ENCODE measurements at regions not wholly inside any gene's neighbourhood (a gene's known extent, or its start where the extent isn't known, plus 50 kb on each side); places are given as distances from the start of the nearest gene placed in this dataset.

DNA sequence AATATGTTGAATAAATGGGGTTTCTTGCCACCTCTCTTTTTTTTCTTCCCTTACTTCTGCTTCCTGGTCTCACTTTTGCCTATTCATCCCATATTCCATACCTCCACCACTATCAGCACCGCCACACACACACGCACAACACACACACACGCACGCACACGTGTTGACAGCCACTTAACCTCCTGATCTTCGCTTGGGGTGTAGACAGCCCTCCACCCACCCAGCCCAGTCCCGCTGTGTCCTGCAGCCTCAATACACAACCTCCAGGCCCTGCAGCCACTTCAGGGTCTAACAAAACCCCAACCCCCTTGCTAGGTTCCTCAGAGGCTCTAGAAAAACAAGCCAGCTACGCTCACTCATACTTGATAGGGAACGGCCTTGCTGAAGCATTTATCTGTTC lies 72.3 kb downstream of the LINC00237 start:
- no peak overlapping the region for H3K9ac ChIP-seq
- H3K27ac ChIP-seq = no peak overlapping the region
- no peaks in the 10 kb centered on the region for H3K36me3 ChIP-seq
- no peaks in the 10 kb centered on the region for H3K27me3 ChIP-seq
- no peaks in the 10 kb centered on the region for H3K9me3 ChIP-seq (replicated peaks in 1 of 11)
- H3K4me2 ChIP-seq = no peak overlapping the region
- H4K20me1 ChIP-seq = no peaks in the 10 kb centered on the region
- no peak for TF ChIP-seq Cebpa-rat (IDR thresholded peaks at IDR 0.05)
- H3K4me1 ChIP-seq = no peaks in the 10 kb centered on the region
- H3K4me3 ChIP-seq = no peak overlapping the region

- no peaks in the 10 kb centered on the region for H4K20me1 ChIP-seq
- H3K9me3 ChIP-seq (replicated peaks in 1 of 11) = no peaks in the 10 kb centered on the region
- no peak overlapping the region for H3K4me3 ChIP-seq
- H3K27ac ChIP-seq = no peak overlapping the region
- TF ChIP-seq Cebpa-rat (IDR thresholded peaks at IDR 0.05) = no peak
- no peaks in the 10 kb centered on the region for H3K27me3 ChIP-seq
- no peaks in the 10 kb centered on the region for H3K36me3 ChIP-seq
- H3K4me1 ChIP-seq = no peaks in the 10 kb centered on the region
- no peak overlapping the region for H3K9ac ChIP-seq
- no peak overlapping the region for H3K4me2 ChIP-seq
Measured at GRCh38 chr20:21031666-21032065, 74.5 kb downstream of the LINC00237 start.

DNA sequence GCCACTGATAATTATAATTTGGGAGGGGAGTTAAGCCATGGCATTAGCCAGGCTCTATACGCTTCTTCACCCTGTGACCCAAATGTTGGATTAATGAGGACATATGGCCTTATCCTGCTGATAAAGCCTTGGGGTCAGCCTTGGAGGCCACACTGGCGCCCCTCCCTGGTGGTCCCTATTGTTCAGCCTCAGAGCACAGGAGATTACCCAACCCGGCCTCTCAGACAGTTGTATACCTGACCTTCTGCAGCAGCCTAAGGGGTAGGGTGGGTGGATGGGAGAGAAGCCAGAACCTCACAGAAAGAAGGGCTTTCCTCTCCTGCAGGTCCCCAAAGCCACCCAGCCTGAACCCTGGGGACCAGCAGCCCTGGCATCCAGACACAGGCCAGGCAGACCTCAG lies 76.8 kb downstream of the LINC00237 start:
- TF ChIP-seq Cebpa-rat (IDR thresholded peaks at IDR 0.05) = no peak
- no peaks in the 10 kb centered on the region for H3K27me3 ChIP-seq
- H3K9ac ChIP-seq = no peak overlapping the region
- H3K9me3 ChIP-seq (replicated peaks in 1 of 11) = no peaks in the 10 kb centered on the region
- H3K36me3 ChIP-seq = no peaks in the 10 kb centered on the region
- no peak overlapping the region for H3K27ac ChIP-seq
- no peaks in the 10 kb centered on the region for H4K20me1 ChIP-seq
- H3K4me3 ChIP-seq = no peak overlapping the region
- no peaks in the 10 kb centered on the region for H3K4me1 ChIP-seq
- no peak overlapping the region for H3K4me2 ChIP-seq

- no peaks in the 10 kb centered on the region for H3K36me3 ChIP-seq
- H3K4me2 ChIP-seq = no peak overlapping the region
- no peaks in the 10 kb centered on the region for H3K4me1 ChIP-seq
- H3K27me3 ChIP-seq = no peaks in the 10 kb centered on the region
- H3K9ac ChIP-seq = no peak overlapping the region
- TF ChIP-seq Cebpa-rat (IDR thresholded peaks at IDR 0.05) = no peak
- H3K9me3 ChIP-seq (replicated peaks in 1 of 11) = no peaks in the 10 kb centered on the region
- H3K27ac ChIP-seq = no peak overlapping the region
- H3K4me3 ChIP-seq = no peak overlapping the region
- H4K20me1 ChIP-seq = no peaks in the 10 kb centered on the region
Measured at GRCh38 chr20:21028921-21029320, 77.2 kb downstream of the LINC00237 start.

GRCh38 chr20:21028436-21028835 lies 77.7 kb downstream of the LINC00237 start:
- no peaks in the 10 kb centered on the region for H3K27me3 ChIP-seq
- no peaks in the 10 kb centered on the region for H4K20me1 ChIP-seq
- H3K4me2 ChIP-seq = no peak overlapping the region
- H3K27ac ChIP-seq = no peak overlapping the region
- no peak overlapping the region for H3K4me3 ChIP-seq
- no peaks in the 10 kb centered on the region for H3K4me1 ChIP-seq
- no peaks in the 10 kb centered on the region for H3K36me3 ChIP-seq
- TF ChIP-seq Cebpa-rat (IDR thresholded peaks at IDR 0.05) = no peak
- no peaks in the 10 kb centered on the region for H3K9me3 ChIP-seq (replicated peaks in 1 of 11)
- no peak overlapping the region for H3K9ac ChIP-seq

- H3K4me2 ChIP-seq = no peak overlapping the region
- H3K9ac ChIP-seq = no peak overlapping the region
- H3K9me3 ChIP-seq (replicated peaks in 1 of 11) = no peaks in the 10 kb centered on the region
- TF ChIP-seq Cebpa-rat (IDR thresholded peaks at IDR 0.05) = no peak
- H3K4me1 ChIP-seq = no peaks in the 10 kb centered on the region
- no peak overlapping the region for H3K27ac ChIP-seq
- no peaks in the 10 kb centered on the region for H3K36me3 ChIP-seq
- no peak overlapping the region for H3K4me3 ChIP-seq
- H3K27me3 ChIP-seq = no peaks in the 10 kb centered on the region
- H4K20me1 ChIP-seq = no peaks in the 10 kb centered on the region
Measured at GRCh38 chr20:21027569-21027968, 78.6 kb downstream of the LINC00237 start.

- Histone ChIP-seq H3K36me3 (no peaks in the 10 kb centered on the region), H3K4me3 (no peak overlapping the region), H3K4me1 (no peaks in the 10 kb centered on the region), H3K4me2 (no peak overlapping the region), H3K27ac (no peak overlapping the region), H3K9me3 (replicated peaks in 1 of 11) (no peaks in the 10 kb centered on the region), H4K20me1 (no peaks in the 10 kb centered on the region), H3K27me3 (no peaks in the 10 kb centered on the region), H3K9ac (no peak overlapping the region)
- no peak for TF ChIP-seq Cebpa-rat (IDR thresholded peaks at IDR 0.05)
Measured at GRCh38 chr20:21026951-21027350, 79.2 kb downstream of the LINC00237 start.

GRCh38 chr20:21024420-21024819 lies 81.7 kb downstream of the LINC00237 start:
- Histone ChIP-seq H4K20me1 (no peaks in the 10 kb centered on the region), H3K4me3 (no peak overlapping the region), H3K27me3 (no peaks in the 10 kb centered on the region), H3K9ac (no peak overlapping the region), H3K9me3 (replicated peaks in 1 of 11) (no peaks in the 10 kb centered on the region), H3K27ac (no peak overlapping the region), H3K4me1 (no peaks in the 10 kb centered on the region), H3K4me2 (no peak overlapping the region), H3K36me3 (no peaks in the 10 kb centered on the region)
- no peak for TF ChIP-seq Cebpa-rat (IDR thresholded peaks at IDR 0.05)

DNA sequence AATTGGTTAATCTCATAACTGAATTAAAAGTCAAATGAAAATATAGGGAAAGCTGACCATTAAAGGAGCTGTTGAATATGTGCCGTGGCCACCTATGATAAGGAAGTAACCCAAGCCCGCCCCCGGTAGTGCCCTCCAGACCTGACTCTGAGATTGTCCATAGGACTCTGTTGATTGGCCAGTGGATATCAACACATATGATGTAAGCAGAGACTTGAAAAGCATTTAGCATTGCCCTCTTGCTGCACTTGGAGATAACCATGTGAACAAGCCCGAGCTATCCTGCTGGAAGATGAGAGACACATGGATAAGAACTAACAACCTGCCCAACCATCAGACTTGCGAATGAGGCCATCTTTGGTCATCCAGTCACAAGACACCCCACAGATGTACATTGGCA lies 83.2 kb downstream of the LINC00237 start:
- Histone ChIP-seq H3K4me2 (no peak overlapping the region), H4K20me1 (no peaks in the 10 kb centered on the region), H3K9me3 (replicated peaks in 1 of 11) (no peaks in the 10 kb centered on the region), H3K27ac (no peak overlapping the region), H3K36me3 (no peaks in the 10 kb centered on the region), H3K4me3 (no peak overlapping the region), H3K4me1 (peaks cover 0 to 5% (median 2%) of the 10 kb centered on the region in 10 experiments; a peak in 11 of 20 replicates), H3K9ac (no peak overlapping the region), H3K27me3 (no peaks in the 10 kb centered on the region)
- no peak for TF ChIP-seq Cebpa-rat (IDR thresholded peaks at IDR 0.05)

DNA sequence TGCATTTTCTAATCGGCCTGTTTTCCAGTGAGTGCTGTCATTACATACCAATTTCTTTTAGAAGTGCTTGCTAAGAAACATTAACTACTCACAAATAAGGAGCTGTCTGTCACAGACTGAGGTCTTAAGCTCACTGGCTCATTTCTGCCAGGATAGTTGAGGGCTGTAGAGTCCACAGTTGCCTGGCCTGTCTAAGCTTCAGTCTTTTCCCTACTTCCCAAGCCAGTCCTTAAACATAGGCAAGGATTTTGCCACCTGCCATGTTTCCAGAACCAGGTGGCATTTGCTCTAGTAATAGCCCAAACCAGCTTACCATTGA lies 84.7 kb downstream of the LINC00237 start:
- Histone ChIP-seq H3K4me1 (peaks cover 0 to 17% (median 11%) of the 10 kb centered on the region in 10 experiments; a peak in 13 of 20 replicates), H3K4me3 (no peak overlapping the region), H3K4me2 (no peak overlapping the region), H3K9ac (no peak overlapping the region), H3K9me3 (replicated peaks in 1 of 11) (no peaks in the 10 kb centered on the region), H4K20me1 (no peaks in the 10 kb centered on the region), H3K36me3 (no peaks in the 10 kb centered on the region), H3K27ac (no peak overlapping the region), H3K27me3 (no peaks in the 10 kb centered on the region)
- TF ChIP-seq Cebpa-rat (IDR thresholded peaks at IDR 0.05) = no peak

Measured in BLaER1 treated with 17β-estradiol and CSF1 and Interleukin-3, amounts not matched to agents 10 nM and 100 nM (cell line).